Ovary (tissue), 3 donors: ENCODE measurements at regions not wholly inside any gene's neighbourhood (a gene's known extent, or its start where the extent isn't known, plus 50 kb on each side); places are given as distances from the start of the nearest gene placed in this dataset.

Experiments used
- EP300 ChIP-seq: sonication (generic); formaldehyde crosslinking; IDR thresholded peaks from one replicate; pipeline ENCODE4 v1.6.1; 2017; ENCODE audit warnings: antibody characterized with exemption
- POLR2A ChIP-seq: fragments of 450-650 bp; IDR thresholded peaks from one replicate; pipeline ENCODE4 v1.6.1; 2017; ENCODE audit warnings: antibody characterized with exemption, mild to moderate bottlenecking, moderate library complexity
- TF ChIP-seq, protein P1 (sequence below), 3 donors: fragments of 450-650 bp in 2 of 3; fragments of 200-600 bp in 1 of 3; IDR thresholded peaks; one replicate each; pipeline versions ENCODE4 v1.5.1 to v1.8.0; 2016 to 2022; ENCODE audit warnings: antibody characterized with exemption in 3 of 3, mild to moderate bottlenecking in 1 of 3
- donor health status: DM: no; HTN: no; CAD: no.

DNA sequence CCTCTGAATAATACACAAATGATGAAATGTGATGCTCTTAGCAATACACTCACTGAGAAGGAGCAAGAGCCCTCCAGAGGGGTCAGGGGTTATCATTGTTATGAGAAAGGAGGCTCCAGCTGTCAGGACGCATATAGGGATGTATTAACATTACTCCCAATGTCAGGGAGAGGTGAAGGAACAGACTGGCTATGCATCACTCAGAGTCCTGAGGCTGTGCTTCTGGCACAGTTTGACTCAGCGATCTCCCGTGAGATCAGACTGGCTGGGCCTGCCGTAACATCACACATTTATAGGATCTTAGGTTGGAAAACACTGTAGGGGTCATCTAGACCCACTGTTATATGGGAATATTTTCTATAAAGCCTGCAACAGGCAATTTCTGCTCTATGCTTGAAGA is 226.5 kb upstream of the GLRA1 start:
- TF ChIP-seq POLR2A (no peak), EP300 (no peak)
- TF ChIP-seq, protein P1, sequence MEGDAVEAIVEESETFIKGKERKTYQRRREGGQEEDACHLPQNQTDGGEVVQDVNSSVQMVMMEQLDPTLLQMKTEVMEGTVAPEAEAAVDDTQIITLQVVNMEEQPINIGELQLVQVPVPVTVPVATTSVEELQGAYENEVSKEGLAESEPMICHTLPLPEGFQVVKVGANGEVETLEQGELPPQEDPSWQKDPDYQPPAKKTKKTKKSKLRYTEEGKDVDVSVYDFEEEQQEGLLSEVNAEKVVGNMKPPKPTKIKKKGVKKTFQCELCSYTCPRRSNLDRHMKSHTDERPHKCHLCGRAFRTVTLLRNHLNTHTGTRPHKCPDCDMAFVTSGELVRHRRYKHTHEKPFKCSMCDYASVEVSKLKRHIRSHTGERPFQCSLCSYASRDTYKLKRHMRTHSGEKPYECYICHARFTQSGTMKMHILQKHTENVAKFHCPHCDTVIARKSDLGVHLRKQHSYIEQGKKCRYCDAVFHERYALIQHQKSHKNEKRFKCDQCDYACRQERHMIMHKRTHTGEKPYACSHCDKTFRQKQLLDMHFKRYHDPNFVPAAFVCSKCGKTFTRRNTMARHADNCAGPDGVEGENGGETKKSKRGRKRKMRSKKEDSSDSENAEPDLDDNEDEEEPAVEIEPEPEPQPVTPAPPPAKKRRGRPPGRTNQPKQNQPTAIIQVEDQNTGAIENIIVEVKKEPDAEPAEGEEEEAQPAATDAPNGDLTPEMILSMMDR (IDR thresholded peaks at IDR 0.05), result no peak
